ENCODE measurements at regions not wholly inside any gene's neighbourhood (a gene's known extent, or its start where the extent isn't known, plus 50 kb on each side); places are given as distances from the start of the nearest gene placed in this dataset.

GRCh38 chr9:108012886-108013665, 523.5 kb upstream of the KLF4 start:
- TF ChIP-seq CTCF (CRISPR knock-in tag; IDR thresholded peaks at IDR 0.05), result no peak
- TF ChIP-seq MYNN (CRISPR knock-in tag; IDR thresholded peaks at IDR 0.05; ENCODE audit: low read depth), result no peak
- no peak for TF ChIP-seq ELK4 (CRISPR knock-in tag; IDR thresholded peaks at IDR 0.05; ENCODE audit: borderline replicate concordance)
- no peak for TF ChIP-seq BRCA1 (CRISPR knock-in tag; IDR thresholded peaks at IDR 0.05)

Measured in HepG2 (cell line).